Activated CD8-positive, alpha-beta memory T cell treated with anti-CD3 and anti-CD28 coated beads for 4 hours (primary cell): ENCODE measurements at regions not wholly inside any gene's neighbourhood (a gene's known extent, or its start where the extent isn't known, plus 50 kb on each side); places are given as distances from the start of the nearest gene placed in this dataset.

ENCODE experiments used
- DNase-seq, 2 donors: peaks; one replicate each; pipeline ENCODE4 v3.0.0-alpha.2; 2020; ENCODE audit warnings: low read depth in 2 of 2

DNA sequence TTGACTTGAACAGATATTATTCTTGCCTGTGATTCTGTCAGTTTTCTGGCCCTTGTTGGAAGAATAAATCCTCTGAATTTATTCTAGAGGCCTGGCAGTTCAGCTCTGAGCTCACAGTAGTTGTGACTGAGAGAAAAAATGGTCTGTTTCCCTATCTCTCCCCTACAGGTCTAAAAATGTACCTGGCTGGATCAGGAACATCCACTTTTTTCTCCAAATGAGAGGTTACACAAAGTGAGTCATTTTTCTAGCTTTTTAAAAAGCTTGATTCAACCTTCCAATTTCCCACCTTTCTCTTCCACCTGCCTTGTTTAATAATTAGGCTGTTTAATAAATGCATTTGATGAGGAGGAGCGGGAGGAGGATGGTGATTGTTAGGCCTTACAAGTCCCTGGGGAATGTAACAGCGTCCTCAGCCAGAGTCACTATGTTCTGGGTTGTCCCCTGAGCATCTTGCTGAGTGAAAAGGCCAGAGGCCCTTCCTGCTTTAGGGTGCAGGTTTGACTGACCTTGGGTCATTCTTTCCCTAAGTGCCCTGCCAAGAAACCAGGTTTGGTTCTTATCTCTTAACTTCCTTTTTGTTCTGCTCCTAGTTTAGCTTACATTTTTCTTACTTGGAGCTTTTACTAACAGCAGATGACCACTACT, 91.7 kb upstream of the FUT8 start:
- DNase-seq: no peak

DNA sequence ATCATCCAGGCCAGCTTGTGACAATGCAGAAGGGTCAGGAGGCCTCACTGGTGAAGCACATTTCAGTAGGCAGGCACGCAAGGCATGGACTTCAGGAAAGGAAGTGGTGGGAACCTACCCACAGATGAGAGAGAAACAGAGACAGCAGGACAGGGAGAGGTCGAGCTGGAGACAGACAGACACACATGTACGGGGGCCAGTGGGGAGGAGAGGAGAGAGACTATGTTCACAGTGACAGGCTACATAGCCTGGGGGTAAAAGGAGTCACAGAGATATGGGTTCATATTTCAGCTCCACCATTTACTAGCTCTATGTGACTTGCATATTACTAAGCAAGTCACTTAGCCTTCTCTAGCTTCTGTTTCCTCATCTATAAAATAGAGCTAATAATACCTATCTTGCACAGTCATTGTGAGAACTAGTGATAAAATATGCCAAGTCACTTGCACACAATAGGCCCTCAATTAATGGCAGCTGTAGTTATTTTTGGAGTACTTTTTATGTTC, 91.1 kb upstream of the FUT8 start:
- no peak for DNase-seq

DNA sequence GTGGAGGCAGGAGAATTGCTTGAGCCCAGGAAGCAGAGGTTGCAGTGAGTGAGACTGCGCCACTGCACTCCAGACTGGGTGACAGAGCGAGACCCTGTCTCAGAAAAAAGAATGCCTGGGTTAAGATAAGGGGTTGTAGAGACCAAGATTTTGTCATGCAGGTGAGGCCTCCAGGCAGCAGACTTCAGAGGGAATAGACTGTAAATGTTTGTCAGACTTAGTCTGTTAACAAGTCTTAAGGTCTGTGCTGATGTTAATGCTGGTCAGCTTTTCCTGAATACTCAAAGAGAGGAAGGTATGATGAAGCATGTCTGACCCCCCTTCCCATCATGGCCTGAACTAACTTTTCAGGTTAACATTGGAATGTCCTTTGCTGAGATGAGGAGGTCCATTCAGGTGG, 83.0 kb upstream of the FUT8 start:
- no peak for DNase-seq

DNA sequence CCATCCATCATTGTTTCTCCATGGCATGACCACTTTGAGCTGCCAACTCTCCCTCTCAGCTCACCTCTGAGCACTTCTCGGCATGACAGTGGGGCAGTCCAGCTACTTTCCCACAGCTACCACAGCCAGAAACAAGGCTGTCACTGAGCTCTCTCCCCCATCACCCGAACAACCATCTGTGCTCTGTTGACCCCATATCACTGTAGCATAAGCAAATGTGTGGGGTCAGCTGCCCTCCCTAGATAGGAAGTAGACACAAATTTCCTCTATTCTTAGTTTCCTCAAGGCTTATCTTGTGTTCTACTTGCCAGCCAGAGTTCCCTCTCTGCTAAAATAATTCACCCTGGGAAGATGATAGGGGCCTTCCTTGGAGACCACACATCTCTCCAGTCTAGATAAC, 82.6 kb upstream of the FUT8 start:
- DNase-seq: no peak

DNA sequence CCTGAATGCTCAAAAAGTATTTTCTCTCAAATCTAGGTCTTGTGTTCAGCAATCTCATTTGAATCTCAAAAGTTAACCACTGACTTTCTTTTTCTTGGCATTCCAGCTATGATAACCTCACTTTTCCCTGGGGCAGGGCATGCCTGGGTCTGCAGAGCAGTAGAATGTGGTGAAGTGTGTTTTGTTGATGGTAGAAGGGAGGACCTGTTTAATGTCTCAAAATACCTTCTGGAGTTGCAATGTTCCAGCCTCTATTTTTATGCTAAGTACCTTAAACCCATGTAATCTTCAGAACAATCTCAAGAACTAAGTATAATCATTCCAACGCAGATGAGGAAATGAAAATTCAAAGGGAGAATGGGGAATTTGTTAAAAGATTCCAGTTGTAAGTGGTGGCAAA, 82.1 kb upstream of the FUT8 start:
- no peak for DNase-seq

DNA sequence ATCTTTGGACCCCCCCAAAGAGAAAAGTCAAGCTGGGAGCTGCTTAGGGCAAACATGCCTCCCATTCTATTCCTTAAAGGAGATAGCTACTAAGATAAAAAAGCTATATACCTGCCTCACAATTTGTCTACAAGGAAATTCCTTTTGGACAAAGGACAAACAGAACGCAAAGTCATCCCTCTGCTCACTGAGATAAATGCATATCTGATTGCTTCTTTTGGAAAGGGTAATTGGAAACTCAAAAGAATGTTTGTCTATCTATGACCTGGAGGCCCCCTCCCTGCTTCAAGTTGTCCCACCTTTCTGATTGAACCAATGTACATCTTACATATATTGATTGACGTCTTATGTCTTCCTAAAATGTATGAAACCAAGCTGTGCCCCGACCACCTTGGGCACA, 80.9 kb upstream of the FUT8 start:
- DNase-seq: no peak

DNA sequence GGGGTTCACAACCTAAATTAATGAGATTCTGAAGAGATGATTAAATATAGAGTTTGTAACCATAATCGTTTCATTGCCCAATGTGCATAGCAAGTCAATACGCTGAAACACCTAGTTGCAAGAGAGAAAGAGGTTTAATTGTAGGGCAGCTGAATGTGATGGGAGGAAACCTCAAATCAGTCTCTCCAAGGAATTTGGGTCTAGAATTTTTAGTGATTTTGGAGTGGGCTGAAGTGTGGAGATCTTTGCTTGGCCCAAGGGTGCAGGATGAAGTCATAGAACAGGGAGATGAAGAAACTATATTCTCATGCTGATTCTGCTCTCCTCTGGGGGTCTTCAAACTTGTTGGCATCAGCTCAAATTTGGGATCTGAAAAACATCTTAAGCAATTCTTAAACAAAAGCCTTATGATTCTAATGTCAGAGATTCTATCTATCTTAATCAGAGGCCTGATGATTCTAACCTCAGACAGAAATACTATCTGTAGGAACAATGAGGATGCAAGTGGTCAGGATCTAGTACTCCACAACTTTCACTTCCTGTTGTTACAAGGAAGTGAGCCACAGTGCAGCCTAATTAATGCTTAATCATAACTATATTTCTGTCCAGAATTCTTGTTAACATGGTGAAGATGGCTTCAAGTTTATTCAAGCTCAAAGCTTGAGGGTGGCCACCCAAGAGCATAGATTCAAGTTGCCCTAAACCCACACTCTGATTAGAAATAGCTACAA, 80.2 kb upstream of the FUT8 start:
- no peak for DNase-seq

DNA sequence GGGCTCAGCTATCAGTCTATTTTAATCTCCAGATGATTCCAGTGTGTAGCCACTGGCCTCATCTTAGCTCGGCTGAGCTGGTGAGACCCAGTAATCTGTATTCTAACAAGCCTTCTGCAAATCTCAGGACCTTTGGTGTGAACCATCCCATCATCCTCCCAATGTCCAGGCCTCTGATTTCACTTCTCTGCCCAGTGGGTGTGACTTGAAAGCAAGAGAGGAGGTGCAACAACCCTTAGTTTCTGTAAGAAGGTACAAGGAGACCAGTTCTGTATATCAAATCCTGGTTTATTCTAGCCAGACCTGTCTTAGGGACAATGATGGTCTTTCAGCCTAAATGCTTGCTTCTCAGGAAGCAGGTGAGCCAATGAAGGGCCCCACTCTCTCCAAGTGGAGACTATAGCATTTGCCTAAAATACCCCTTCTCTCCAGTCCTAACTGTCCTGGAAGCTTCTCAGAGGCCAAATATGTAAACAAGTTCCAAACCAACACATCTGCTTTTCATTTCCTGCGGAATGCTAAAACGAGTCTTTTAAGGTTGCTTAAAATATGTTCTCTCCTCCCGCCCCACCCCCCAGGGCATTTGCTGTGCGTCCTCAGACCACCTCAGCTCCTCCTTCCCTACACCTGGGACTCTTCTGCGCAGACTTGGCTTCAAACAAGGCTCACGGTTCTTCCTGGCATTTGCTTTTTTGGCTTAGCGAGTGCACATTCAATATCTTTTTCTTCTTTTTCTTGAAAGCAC, 78.4 kb upstream of the FUT8 start:
- DNase-seq: no peak

DNA sequence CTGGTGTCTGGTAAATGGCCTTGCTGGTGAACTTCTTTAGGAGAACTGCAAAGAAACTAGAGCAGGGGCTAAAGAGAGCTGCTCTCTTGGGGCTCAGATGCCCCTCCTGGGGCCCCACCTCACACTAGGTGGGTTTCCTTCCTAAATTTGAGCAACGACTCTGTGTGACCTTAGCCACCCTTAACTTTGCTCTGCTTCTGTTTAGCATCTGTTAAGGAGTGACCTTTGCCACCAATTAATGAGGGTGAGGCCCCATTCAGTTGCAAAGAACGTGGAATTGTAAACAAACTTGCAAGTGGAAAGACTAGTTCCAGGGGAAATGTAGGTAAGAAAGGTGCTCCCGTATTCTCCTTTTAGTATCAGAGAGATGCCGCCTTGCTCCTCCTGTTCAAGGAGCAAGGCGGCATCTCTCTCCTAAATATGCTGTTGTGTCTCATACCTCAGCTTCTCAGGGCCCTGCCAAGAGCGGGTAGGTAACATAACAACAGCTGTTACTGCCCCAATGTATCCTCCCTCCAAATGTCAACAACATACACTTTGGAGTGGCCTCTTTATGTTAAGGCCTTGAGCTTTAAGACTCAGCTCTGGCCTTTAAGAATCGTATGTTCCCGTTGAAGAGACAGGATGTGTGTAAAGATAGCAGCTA, 77.6 kb upstream of the FUT8 start:
- DNase-seq: no peak

DNA sequence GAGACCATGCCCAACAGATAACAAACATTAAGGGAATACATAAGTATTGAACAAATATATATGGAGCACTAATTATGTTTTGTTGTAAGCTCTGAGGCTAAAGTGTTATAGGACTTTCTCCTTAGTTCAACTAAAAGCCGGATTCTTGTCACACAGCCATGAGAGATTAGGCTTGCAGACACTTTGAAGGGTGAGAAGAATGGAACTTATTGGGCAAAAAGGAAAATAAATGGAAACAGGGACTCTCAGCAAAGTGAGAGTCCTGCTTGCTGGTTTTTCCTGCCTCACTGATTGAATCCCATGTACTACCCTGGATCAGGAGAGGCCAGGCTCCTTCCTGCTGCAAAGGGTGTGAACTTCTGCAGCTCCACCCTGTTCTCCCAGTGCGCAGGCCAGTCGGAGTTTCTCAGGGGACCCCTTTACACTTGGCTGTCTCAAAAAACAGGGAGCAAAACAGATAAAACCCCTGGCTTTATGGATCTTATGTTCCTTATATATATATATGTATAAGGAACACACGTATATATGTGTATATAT, 77.1 kb upstream of the FUT8 start:
- DNase-seq: no peak

DNA sequence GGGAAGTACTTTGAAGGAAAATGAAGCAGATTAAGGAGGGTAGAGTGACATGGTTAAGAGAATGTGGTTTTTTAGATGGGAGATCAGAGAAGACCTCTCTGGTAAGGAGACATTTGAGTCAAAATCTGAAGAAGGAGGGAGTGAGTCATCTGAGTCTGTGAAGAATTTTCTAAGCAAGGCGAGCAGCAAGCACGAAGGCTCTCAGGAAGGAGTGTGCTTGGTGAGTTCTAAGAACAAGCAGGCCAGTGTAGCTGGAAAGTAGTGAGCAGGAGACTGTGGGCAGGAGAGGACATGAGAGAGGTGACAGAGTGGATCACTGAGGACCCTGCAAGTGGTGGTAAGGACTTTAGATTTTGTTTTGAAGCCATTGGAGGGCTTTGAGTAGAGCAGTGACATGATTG, 76.3 kb upstream of the FUT8 start:
- peak in 1 of 2 donors; percentile 20 for DNase-seq

DNA sequence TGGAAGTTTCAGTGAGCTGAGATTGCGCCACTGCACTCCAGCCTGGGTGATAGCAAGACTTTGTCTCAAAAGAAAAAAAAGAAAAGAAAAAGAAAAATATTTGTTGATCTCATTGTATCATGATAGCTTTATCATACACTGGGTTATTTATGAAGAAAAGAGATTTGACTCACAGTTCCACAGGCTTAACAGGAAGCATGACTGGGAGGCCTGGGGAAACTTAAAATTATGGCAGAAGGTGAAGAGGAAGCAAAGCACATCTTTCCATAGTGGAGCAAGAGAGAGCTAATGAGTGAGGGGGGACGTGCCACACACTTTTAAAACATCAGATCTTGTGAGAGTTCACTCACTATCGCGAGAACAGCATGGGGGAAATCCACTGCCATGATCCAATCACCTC, 72.7 kb upstream of the FUT8 start:
- no peak for DNase-seq

DNA sequence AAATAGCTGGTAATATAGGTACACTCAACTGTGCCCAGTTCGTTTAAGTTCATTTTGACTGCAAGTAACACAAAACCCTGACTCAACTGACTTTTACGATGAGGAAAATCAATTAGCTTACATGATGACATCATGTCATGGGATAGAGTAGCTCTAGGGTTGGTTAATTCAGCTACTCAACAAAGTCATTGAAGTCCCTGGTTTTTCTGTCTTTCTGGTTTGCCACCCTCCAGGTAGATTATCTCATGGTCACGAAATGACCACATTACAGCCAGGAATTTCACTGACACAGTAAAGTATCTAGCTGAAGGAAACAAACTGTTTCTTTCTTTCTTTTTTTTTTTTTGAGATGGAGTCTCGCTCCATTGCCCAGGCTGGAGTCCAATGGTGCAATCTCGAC, 68.5 kb upstream of the FUT8 start:
- DNase-seq: no peak

DNA sequence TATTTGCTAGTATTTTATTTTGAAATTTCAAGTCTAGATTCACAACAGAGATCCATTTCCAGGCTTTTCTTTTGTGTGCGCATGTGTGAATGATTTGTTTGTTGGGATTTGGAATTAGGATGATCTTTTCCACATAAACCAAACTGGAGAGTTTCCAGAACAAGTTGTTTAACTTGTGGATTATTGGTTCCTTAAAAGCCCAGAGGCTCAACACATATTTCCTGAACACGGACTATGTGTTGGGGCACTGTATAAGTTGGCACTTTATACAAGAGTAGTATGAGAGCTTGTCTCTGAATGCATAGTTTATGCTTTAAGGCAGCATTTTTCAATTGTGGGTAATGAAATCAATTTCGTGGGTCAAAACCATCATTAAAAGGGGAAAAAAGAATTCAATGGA, 67.3 kb upstream of the FUT8 start:
- DNase-seq: no peak

DNA sequence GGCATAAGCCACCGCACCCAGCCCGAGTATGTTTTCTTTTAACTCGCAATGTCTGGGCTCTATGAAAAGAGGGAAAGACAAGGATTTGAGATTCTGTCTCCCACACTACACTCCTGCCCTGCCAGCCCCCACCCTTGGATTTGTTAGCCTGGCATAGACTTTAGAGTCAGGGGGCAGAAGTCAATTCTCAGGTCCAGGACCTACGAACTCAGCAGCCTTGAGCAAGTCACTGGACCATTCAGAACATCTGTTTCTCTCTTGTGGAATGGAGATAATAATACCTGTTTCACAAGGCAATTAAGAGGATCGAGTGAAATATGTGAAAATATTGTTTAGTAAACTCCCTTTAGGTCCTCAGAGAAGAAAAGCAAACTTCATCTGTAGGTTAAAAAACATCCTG, 66.1 kb upstream of the FUT8 start:
- DNase-seq: no peak

DNA sequence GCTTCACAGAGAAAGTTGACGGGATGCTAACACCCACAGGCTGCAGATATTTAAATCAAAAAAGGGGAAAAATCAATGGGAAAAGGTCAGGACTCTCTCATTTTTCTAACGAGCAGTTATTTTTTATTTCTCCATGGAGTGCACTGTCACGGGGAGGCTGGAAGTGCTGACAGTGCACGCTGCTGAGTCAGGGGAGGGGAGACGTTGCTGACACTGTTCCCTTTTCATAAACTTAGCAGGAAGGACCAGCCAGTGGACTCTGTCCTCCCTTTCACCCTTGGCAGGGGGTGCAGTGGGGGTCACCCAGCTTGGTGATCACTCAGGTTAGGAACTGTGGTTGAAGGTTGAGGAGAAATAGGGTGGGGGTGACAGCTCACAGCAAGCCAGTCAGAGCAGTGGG, 65.6 kb upstream of the FUT8 start:
- DNase-seq: no peak

DNA sequence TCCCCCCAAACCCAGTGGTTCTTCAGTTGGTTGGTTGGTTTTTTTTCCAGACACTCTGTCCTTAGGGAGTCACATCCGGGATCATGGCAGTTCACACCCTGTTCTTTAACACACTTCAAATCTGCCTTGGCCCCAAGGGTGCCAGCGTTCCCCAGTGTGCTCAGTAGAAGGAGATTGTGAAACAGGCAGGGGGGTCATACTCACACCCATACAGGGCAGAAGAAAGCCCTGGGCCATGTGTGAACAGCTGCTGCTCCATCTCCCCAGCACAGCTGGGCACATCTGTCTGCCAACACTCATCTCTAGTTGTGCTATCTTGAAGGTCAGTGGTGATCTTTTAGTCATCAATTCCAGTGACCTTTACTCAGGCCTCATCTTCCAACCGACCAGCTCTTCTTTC, 64.4 kb upstream of the FUT8 start:
- no peak for DNase-seq

DNA sequence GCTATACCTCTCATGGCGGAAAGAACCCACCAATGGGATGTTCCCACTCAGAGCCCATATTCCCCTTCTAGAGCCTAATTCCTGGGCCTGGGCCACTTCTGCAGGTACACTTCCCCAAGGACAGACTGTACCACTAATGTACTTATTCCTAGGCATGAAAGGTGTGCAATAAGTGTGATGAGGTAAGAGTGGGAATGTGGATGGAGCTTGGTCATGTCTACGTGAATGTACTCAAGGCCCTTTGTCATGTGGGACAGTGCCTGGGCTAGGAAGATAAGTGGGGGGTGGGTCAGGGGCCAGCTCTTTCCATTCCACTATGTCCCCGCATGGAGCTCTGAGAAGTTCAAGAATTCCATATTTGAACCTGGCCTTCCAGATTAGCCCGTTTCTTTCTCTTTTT, 63.4 kb upstream of the FUT8 start:
- no peak for DNase-seq

DNA sequence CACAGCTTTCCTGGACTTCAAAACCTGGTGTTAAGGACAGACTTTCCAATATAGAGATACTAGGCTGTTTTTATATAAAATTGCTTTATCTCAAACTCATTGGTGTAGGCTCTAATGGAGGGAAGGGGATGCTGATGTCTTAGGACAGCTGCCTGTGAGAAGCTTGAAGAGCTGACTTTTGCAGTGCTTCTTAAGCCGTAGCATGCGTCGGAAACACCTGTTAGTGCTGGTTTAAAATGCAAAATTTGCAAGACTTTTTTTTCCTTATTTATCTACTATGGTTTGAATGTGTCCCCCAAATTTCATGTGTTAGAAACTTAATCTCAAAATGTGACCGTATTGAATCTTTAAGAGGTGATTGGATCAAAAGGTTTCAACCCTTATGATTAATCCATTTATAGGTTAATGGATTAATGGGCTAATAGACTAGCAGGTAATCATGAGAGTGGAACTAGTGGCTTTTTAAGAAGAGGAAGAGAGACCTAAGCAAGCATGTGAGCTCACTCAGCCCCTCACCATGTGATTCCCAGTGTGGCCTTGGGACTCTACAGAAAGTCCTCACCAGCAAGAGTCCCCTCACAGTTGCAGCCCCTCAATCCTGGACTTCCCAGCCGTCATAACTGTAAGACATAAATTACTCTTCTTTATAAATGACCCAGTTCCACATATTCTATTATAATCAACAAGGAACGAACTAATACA, 60.9 kb upstream of the FUT8 start:
- no peak for DNase-seq

DNA sequence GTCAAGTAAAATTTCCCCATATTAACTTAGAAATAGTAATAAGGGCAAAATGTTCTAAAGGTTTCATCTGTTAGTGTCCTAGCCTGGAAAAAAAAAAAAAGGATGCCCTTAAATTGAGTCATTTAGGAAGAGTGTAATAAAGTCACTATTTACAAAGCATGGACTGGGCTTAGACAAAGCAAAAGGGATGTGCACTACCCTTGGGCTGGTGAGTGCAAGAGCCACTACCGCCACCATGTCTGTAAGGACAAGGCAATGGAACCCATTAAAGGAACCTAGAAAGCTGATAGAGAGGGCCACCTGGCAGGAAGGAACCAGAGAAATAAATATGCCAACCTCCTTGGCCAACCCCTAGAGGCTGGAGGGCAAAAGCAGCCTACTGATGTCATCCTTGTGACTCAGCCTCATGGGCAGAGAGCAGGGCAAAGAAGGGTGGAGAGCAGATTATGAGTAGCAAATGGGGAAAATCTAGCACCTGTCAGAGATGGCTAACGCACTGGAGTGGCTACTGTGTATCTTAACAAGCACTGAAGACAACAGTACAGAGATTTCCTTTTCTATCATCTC, 59.5 kb upstream of the FUT8 start:
- DNase-seq: no peak

DNA sequence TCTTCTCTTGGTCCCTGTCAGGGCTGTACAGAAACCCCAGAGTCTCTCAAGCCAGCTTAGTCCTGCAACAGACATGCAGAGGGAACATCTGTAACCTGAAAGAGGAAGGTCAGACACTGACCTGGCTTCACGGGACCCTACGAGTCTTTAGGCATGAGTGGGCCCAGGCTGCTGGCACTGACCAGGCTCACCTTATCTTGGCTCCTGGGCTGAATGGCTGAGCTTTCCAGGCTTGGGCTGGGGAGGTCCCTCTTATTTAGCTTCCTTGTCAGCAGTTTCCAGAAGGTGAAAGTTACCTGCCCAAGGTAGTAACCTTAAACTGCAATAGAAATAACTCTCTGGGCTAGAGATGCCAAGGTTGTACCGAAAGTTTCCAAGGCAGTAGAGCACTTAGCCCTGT, 58.4 kb upstream of the FUT8 start:
- DNase-seq: no peak
